Chondrocyte (in vitro differentiated cells): ENCODE measurements at regions not wholly inside any gene's neighbourhood (a gene's known extent, or its start where the extent isn't known, plus 50 kb on each side); places are given as distances from the start of the nearest gene placed in this dataset.

ENCODE experiments used
- DNase-seq: peaks from one replicate; pipeline ENCODE4 v3.0.0; 2021; ENCODE audit warnings: mixed read lengths, low spot score
- H3K27ac Mint-ChIP-seq: one replicate; pipeline ENCODE4 v1.8.0; 2021; ENCODE audit warnings: mild to moderate bottlenecking, moderate library complexity, mixed read lengths; ENCODE audit not compliant: unreplicated experiment
- H3K27me3 Mint-ChIP-seq: 2 replicates; pipeline ENCODE4 v1.8.0; 2021; ENCODE audit warnings: low read depth, mixed read lengths
- H3K36me3 Mint-ChIP-seq: 2 replicates; pipeline ENCODE4 v1.8.0; 2021; ENCODE audit warnings: low read depth, mixed read lengths
- H3K4me1 Mint-ChIP-seq: 2 replicates; pipeline ENCODE4 v1.8.0; 2021; ENCODE audit warnings: low read depth, mild to moderate bottlenecking, mixed read lengths
- H3K4me3 Mint-ChIP-seq: one replicate; pipeline ENCODE4 v1.8.0; 2021; ENCODE audit warnings: mild to moderate bottlenecking, moderate library complexity, mixed read lengths; ENCODE audit not compliant: unreplicated experiment
- H3K9me3 Mint-ChIP-seq: 2 replicates; pipeline ENCODE4 v1.8.0; 2021; ENCODE audit warnings: low read depth, mixed read lengths
- CTCF ChIP-seq: fragments of 200-600 bp; sonication (generic); IDR thresholded peaks from 2 replicates; pipeline ENCODE4 v1.5.0; 2021; ENCODE audit warnings: antibody characterized with exemption, mild to moderate bottlenecking, moderate library complexity

- Mint-ChIP-seq H3K4me1 (peaks cover 8% of the 10 kb centered on the region), H3K36me3 (peaks cover 2% of the 10 kb centered on the region), H3K9me3 (peaks cover 13% of the 10 kb centered on the region), H3K27me3 (peaks cover 10% of the 10 kb centered on the region), H3K27ac (no peak overlapping the region), H3K4me3 (no peak overlapping the region)
- no peak for DNase-seq
- TF ChIP-seq CTCF = no peak
Observed at GRCh38 chr4:152197211-152197610, 338.7 kb downstream of the FBXW7 start.

GRCh38 chr4:152195888-152196287 lies 340.0 kb downstream of the FBXW7 start:
- peaks cover 13% of the 10 kb centered on the region for H3K9me3 Mint-ChIP-seq
- peaks cover 8% of the 10 kb centered on the region for H3K4me1 Mint-ChIP-seq
- TF ChIP-seq CTCF = no peak
- H3K27me3 Mint-ChIP-seq = peaks cover 6% of the 10 kb centered on the region
- peaks cover 2% of the 10 kb centered on the region for H3K36me3 Mint-ChIP-seq
- no peak overlapping the region for H3K27ac Mint-ChIP-seq
- H3K4me3 Mint-ChIP-seq = no peak overlapping the region
- DNase-seq = no peak

- H3K27ac Mint-ChIP-seq = no peak overlapping the region
- no peak for DNase-seq
- H3K27me3 Mint-ChIP-seq = no peaks in the 10 kb centered on the region
- peaks cover 2% of the 10 kb centered on the region for H3K36me3 Mint-ChIP-seq
- no peak overlapping the region for H3K4me3 Mint-ChIP-seq
- H3K9me3 Mint-ChIP-seq = peaks cover 13% of the 10 kb centered on the region
- TF ChIP-seq CTCF = no peak
- H3K4me1 Mint-ChIP-seq = peaks cover 8% of the 10 kb centered on the region
Observed at GRCh38 chr4:152193059-152193458, 342.8 kb downstream of the FBXW7 start.

GRCh38 chr4:152190907-152191306 lies 345.0 kb downstream of the FBXW7 start:
- TF ChIP-seq CTCF = no peak
- H3K36me3 Mint-ChIP-seq = peaks cover 2% of the 10 kb centered on the region
- H3K27me3 Mint-ChIP-seq = peaks cover 8% of the 10 kb centered on the region
- H3K27ac Mint-ChIP-seq = no peak overlapping the region
- H3K4me1 Mint-ChIP-seq = peaks cover 8% of the 10 kb centered on the region
- no peak overlapping the region for H3K4me3 Mint-ChIP-seq
- DNase-seq = no peak
- H3K9me3 Mint-ChIP-seq = peaks cover 13% of the 10 kb centered on the region

DNA sequence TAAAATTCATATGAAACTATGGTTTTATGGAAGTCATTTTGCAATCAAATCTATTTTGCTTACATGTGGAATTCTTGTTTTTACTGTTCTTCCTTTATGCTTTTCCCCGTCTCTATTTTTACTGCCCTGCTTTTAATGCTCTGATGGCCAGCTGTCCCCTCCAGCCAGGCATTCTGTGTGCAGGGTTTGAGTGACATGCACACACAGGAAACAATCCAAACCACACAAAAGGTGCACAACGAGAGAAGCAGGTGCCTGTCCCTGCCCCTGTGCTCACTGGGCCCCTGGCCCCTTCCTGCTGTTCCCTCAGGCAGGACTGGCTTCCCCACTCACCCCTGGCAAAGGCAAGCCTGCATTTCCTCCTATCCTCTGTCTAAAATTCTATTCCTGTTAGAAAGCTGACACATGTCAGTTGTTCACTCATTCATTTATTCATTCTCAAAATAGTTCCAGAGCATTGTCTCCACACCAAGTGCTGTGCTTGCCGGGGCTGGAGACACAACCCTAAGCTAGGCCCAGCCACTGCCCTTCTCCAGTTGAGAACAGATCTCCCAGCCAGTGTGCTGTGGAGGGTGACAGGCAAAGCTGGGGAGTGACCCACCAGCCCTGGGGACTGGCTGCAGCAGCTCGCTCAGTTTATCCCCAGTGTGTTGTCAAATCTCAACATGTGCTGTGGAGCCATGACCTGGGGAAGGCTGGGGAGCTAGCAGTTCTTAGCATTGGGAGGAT lies 346.3 kb downstream of the FBXW7 start:
- Mint-ChIP-seq H3K36me3 (peaks cover 2% of the 10 kb centered on the region), H3K4me3 (no peak overlapping the region), H3K9me3 (peaks cover 11% of the 10 kb centered on the region), H3K27me3 (peaks cover 14% of the 10 kb centered on the region), H3K27ac (no peak overlapping the region), H3K4me1 (peaks cover 8% of the 10 kb centered on the region)
- no peak for TF ChIP-seq CTCF
- DNase-seq = no peak
